ENCODE measurements at regions not wholly inside any gene's neighbourhood (a gene's known extent, or its start where the extent isn't known, plus 50 kb on each side); places are given as distances from the start of the nearest gene placed in this dataset.

GRCh38 chr3:181847276-181847675 lies 135.6 kb downstream of the SOX2 start:
- TF ChIP-seq CTCF (conservative IDR thresholded peaks at IDR 0.05; ENCODE audit: low read depth, low read length) (no peak), EZH2 (IDR thresholded peaks at IDR 0.05; ENCODE audit: borderline replicate concordance, low read depth, low read length, poor library complexity, severe bottlenecking) (no peak)
